GM23248 (cell line): ENCODE measurements at regions not wholly inside any gene's neighbourhood (a gene's known extent, or its start where the extent isn't known, plus 50 kb on each side); places are given as distances from the start of the nearest gene placed in this dataset.

ENCODE experiments used
- DNase-seq: peaks from one replicate; pipeline ENCODE4 v3.0.0-alpha.2; 2015
- H2AFZ ChIP-seq: fragments of 200-600 bp; sonication (generic); 2 replicates; pipeline ENCODE4 v1.6.1; 2016; ENCODE audit warnings: antibody characterized with exemption
- H3F3A ChIP-seq: fragments of 200-600 bp; sonication (generic); 2 replicates; pipeline ENCODE4 v1.6.1; 2016; ENCODE audit warnings: mild to moderate bottlenecking, antibody characterized with exemption, mixed run types; ENCODE audit not compliant: insufficient read depth
- H3K27ac ChIP-seq: fragments of 200-600 bp; sonication (generic); 2 replicates; pipeline ENCODE4 v1.5.1; 2016; ENCODE audit warnings: mild to moderate bottlenecking
- H3K27me3 ChIP-seq: fragments of 200-600 bp; sonication (generic); replicated peaks from 2 replicates; pipeline ENCODE4 v1.6.1; 2016; ENCODE audit warnings: mild to moderate bottlenecking; ENCODE audit not compliant: insufficient read depth
- H3K36me3 ChIP-seq: fragments of 200-600 bp; sonication (generic); 2 replicates; pipeline ENCODE4 v1.6.1; 2016; ENCODE audit warnings: low read depth, mild to moderate bottlenecking
- H3K4me1 ChIP-seq: fragments of 200-600 bp; sonication (generic); 2 replicates; pipeline ENCODE4 v1.6.1; 2016; ENCODE audit warnings: mild to moderate bottlenecking; ENCODE audit not compliant: insufficient read depth
- H3K4me2 ChIP-seq: fragments of 200-600 bp; sonication (generic); one replicate; pipeline ENCODE4 v1.6.1; 2016; ENCODE audit warnings: mild to moderate bottlenecking; ENCODE audit not compliant: unreplicated experiment
- H3K4me3 ChIP-seq: fragments of 200-600 bp; sonication (generic); 2 replicates; pipeline ENCODE4 v1.5.1; 2016; ENCODE audit warnings: mild to moderate bottlenecking
- H3K79me2 ChIP-seq: fragments of 200-600 bp; sonication (generic); 2 replicates; pipeline ENCODE4 v1.6.1; 2016; ENCODE audit warnings: mild to moderate bottlenecking; ENCODE audit not compliant: insufficient read depth
- H3K9ac ChIP-seq: fragments of 200-600 bp; sonication (generic); 2 replicates; pipeline ENCODE4 v1.6.1; 2016; ENCODE audit warnings: mild to moderate bottlenecking
- H3K9me2 ChIP-seq: fragments of 200-600 bp; sonication (generic); 2 replicates; pipeline ENCODE4 v1.6.1; 2016; ENCODE audit warnings: mixed run types, mild to moderate bottlenecking, moderate library complexity; ENCODE audit not compliant: insufficient read depth
- H3K9me3 ChIP-seq: fragments of 200-600 bp; sonication (generic); one replicate; pipeline ENCODE4 v1.6.1; 2017; ENCODE audit warnings: low read depth
- H4K20me1 ChIP-seq: fragments of 200-600 bp; sonication (generic); 2 replicates; pipeline ENCODE4 v1.6.0; 2016; ENCODE audit not compliant: insufficient read depth
- EZH2 ChIP-seq: fragments of 200-600 bp; sonication (generic); IDR thresholded peaks from 2 replicates; pipeline ENCODE4 v1.6.1; 2018; ENCODE audit warnings: antibody characterized with exemption, mild to moderate bottlenecking; ENCODE audit not compliant: insufficient read depth, poor library complexity, severe bottlenecking
- EZH2phosphoT487 ChIP-seq: fragments of 200-600 bp; sonication (generic); IDR thresholded peaks from 2 replicates; pipeline ENCODE4 v1.6.1; 2018; ENCODE audit warnings: antibody characterized with exemption, moderate library complexity, mild to moderate bottlenecking, low read depth; ENCODE audit not compliant: insufficient read depth
- WGBS, 2 experiments: methylation state at CpG; one replicate each; pipeline ENCODE4 v1.1.6; 2015 to 2017; ENCODE audit warnings: low lambda C conversion rate in 2 of 2, low coverage in 1 of 2; ENCODE audit errors: missing lambda C conversion rate in 2 of 2; 5-methylcytosine and 5-hydroxymethylcytosine counted together
- in situ Hi-C: fragments of 300-500 bp; cut with MboI; formaldehyde crosslinking; loops from 2 replicates; pipeline ENCODE4 v1.15.0; 2020

- Histone ChIP-seq H3K36me3 (no peaks in the 10 kb centered on the region), H3K9ac (no peak overlapping the region), H2AFZ (no peak overlapping the region), H3K27ac (no peak overlapping the region), H3K4me1 (no peaks in the 10 kb centered on the region), H3K27me3 (peaks cover 5% of the 10 kb centered on the region; the same call in 1 of the 2 replicates), H3K4me3 (no peak overlapping the region), H3F3A (no peaks in the 10 kb centered on the region), H3K9me3 (no peaks in the 10 kb centered on the region), H3K79me2 (no peaks in the 10 kb centered on the region), H3K4me2 (no peak overlapping the region), H3K9me2 (no peaks in the 10 kb centered on the region), H4K20me1 (no peaks in the 10 kb centered on the region)
- in situ Hi-C loops: no loop called here
- no peak for DNase-seq
- TF ChIP-seq EZH2 (no peak), EZH2phosphoT487 (no peak)
- WGBS, 2 experiments: 26 to 28% methylated on average over 2 of the region's 2 CpGs
These were observed 51.6 kb upstream of the SNAP25 start for GRCh38 chr20:10167040-10167439.

DNA sequence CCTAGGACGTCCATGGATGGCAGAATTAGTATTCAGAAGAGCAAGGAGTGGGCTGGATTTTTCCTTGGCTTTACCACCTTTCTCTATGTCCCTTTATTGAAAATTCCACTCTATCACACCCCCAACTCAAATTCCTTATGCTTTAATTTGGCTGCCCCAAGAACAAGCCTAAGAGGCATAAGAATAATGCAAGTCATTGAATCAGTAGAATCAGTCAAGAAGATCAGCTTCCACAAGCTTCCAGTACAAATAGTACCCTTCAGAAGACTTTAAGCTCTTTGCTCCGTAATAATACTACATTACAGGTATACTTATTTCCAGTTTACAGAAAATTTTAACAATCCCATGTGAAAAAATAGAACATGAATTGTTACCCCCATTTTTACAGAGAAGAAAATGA lies 51.0 kb upstream of the SNAP25 start:
- no peaks in the 10 kb centered on the region for H4K20me1 ChIP-seq
- H3K36me3 ChIP-seq: no peaks in the 10 kb centered on the region
- no peaks in the 10 kb centered on the region for H3K9me3 ChIP-seq
- peaks cover 5% of the 10 kb centered on the region; the same call in 1 of the 2 replicates for H3K27me3 ChIP-seq
- H3K9ac ChIP-seq: no peak overlapping the region
- WGBS, 2 experiments: 31% methylated on average over 2 of the region's 2 CpGs
- no peak overlapping the region for H3K4me2 ChIP-seq
- in situ Hi-C loops: no loop called here
- DNase-seq: no peak
- no peaks in the 10 kb centered on the region for H3F3A ChIP-seq
- H3K9me2 ChIP-seq: no peaks in the 10 kb centered on the region
- H3K4me3 ChIP-seq: no peak overlapping the region
- no peaks in the 10 kb centered on the region for H3K4me1 ChIP-seq
- no peaks in the 10 kb centered on the region for H3K79me2 ChIP-seq
- TF ChIP-seq EZH2 (no peak), EZH2phosphoT487 (no peak)
- no peak overlapping the region for H3K27ac ChIP-seq
- no peak overlapping the region for H2AFZ ChIP-seq
